Stimulated activated CD4-positive, alpha-beta T cell treated with anti-CD3 and anti-CD28 coated beads, TNF-alpha, amount 100 ng/mL, for 4 hours (primary cell): ENCODE measurements at regions not wholly inside any gene's neighbourhood (a gene's known extent, or its start where the extent isn't known, plus 50 kb on each side); places are given as distances from the start of the nearest gene placed in this dataset.
"Not testable (repeated sequence)": the region's sequence is repeated elsewhere in the genome, so short reads cannot be mapped to it uniquely, and the experiment has no call there.

Source experiments
- DNase-seq, 3 experiments: peaks; one replicate each; pipeline ENCODE4 v3.0.0-alpha.2; 2020; ENCODE audit warnings: low read depth in 3 of 3

GRCh38 chr1:88293691-88294190 is 390.3 kb upstream of the PKN2 start:
- DNase-seq = no peak

GRCh38 chr1:88296227-88296626 is 387.8 kb upstream of the PKN2 start:
- DNase-seq = no peak

GRCh38 chr1:88296642-88297041 is 387.4 kb upstream of the PKN2 start:
- no peak for DNase-seq

DNA sequence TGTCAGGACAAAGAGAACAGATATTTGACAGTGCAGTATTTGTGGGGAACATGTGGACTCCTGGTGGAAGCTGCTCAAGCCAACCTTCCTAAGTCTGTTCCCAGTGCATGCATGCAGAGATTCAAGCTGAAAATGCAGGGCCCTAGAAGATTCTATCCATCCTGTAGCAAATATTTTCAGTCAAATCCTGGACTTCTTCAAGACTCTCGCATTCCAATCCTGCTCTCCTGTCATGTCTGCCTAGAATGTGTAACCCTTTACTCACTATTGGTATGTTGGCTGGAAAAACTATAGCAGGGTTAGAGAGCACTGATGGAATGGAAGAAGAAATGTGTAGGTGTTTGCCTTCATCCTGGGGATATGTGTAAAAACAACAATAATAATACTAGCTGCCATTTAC is 385.6 kb upstream of the PKN2 start:
- no peak for DNase-seq

DNA sequence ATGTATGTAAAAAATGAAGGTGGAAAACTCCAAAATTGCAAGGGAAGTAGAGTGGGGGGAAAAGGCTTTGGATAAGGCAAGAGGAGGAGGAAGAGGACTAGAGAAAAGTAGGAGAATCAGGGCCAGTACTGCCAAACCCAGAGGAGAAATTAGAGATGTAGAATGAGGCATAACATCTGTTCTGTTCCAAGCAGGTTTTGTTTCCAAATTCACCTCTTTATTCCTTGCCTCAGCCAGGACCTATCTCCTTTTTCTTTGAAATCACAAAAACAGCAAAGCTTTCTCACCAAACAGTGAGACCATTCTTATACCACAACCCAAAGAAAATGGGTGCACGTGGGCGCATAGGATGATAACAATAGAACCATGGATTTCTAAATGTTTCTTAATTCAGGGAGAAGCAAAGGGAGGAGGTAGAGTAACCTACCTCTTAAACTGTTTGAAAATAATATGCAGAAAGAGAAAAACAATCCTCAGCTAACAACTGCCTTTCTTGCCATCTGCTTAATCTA is 383.3 kb upstream of the PKN2 start:
- no peak for DNase-seq

DNA sequence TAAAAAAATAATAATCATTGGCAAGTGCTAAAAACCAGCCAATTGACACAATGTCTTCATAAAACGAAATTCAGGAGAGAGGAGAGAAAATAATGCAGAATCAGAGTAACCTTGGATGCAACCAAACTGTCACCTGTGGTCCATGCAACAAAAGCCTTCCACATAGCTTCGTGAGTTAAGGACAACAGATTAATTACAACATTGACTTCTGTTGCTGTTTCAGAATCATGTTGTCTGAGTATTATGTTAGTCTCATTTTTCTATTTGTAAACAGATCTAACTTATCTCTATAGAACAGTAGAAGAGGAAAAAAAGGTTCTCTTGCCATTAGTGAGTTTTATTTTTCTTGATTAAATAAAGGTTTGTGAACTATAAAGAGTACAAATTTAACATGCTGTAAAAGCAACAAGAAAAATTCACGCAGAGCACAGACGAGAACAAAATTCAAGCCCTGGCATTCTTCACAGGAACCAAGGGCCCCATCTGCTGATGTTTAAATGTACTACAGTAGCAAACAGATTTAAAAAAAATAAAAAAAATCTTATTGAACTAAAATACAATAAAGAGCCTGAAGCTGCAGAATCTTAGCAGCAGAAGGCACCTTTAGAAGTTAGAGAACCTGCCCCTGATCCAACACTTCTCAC is 381.1 kb upstream of the PKN2 start:
- no peak for DNase-seq

- DNase-seq = no peak
These were observed 372.8 kb upstream of the PKN2 start for GRCh38 chr1:88311265-88311664.

DNA sequence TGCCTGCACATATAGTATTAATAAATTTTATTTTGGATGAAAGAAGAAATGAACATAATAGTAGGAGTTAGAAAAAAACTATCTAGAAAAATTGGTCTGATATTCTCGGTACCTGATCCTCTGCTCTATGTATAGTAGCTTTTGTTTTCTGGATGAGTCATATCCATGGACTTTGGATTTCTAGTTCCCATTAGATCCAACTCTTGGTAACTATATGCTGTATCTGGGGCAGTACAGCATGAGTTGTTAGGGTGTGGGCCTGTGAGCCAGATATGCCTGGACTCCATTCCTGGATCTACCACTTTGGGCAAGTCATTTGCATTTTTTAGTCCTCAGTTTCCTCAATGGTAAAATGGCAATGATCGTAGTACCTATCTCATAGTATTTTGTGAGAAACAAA is 372.2 kb upstream of the PKN2 start:
- no peak for DNase-seq

DNA sequence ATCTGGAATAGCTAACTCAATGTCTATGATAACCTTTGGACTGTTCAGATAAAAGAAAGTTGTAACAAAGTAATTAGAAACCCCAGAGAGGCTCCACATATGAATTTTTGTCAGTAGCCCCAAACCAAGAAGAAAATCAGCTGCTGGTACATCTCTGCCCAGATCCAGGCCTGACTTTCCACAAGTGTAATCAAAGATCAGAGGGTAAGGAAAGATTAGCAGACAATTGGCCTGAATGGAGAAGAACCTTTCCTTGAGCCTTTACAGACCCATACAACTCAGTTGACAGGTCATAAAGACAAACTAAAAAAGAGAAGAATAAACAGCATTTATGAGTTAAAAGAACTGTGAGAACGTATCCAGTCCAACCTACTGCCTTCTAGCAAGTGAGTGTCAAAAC is 366.7 kb upstream of the PKN2 start:
- no peak for DNase-seq

GRCh38 chr1:88318740-88319139 is 365.3 kb upstream of the PKN2 start:
- no peak for DNase-seq

DNA sequence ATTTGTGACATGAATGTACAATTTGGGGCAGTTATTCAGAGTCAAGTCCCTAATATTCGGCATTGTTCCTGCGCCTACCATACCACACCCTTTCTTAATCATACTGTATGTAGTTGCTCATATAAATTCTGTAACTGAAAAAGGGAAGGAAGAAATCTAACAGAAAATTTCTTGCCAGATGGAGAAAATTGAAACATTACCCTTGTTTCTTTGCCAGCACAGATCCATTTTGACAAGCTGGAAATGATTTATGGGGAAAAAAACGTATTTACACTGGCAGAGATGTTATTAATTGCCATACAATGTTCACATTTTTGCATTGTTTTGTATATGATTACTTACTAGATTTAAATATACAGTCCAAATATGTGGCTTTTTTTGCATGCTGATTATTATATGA is 363.8 kb upstream of the PKN2 start:
- no peak for DNase-seq

- no peak for DNase-seq
These were observed 362.4 kb upstream of the PKN2 start for GRCh38 chr1:88321706-88322105.

- DNase-seq = no peak
These were observed 359.2 kb upstream of the PKN2 start for GRCh38 chr1:88324899-88325298.

- DNase-seq = no peak
These were observed 356.4 kb upstream of the PKN2 start for GRCh38 chr1:88327391-88328267.

GRCh38 chr1:88330201-88330600 is 353.9 kb upstream of the PKN2 start:
- DNase-seq = no peak

- DNase-seq = no peak
These were observed 350.9 kb upstream of the PKN2 start for GRCh38 chr1:88333086-88333695.

GRCh38 chr1:88341447-88341846 is 342.6 kb upstream of the PKN2 start:
- DNase-seq = no peak

GRCh38 chr1:88342081-88342480 is 342.0 kb upstream of the PKN2 start:
- DNase-seq = not testable (repeated sequence)

- DNase-seq = no peak
These were observed 333.4 kb upstream of the PKN2 start for GRCh38 chr1:88350648-88351047.

GRCh38 chr1:88351960-88352359 is 332.1 kb upstream of the PKN2 start:
- no peak for DNase-seq

- no peak for DNase-seq
These were observed 329.8 kb upstream of the PKN2 start for GRCh38 chr1:88354256-88354655.

DNA sequence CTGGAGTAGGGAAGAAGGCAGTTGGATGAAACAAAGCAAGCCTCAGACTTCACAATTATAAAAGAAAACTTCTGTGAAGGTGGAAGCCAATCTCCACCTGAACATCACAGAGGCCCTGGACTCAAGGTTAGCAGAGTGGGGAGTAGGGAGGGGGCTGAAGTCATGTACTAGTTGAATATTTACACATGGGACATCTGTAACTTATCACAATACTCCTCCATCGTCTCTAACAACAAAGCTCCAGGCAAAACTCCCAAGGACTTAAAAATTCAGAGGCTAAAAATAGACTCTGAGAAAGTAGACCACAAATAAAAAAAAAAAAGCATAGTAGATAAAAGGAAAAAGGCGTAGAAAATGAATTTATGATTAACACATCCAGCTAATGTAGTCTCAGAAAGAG is 326.3 kb upstream of the PKN2 start:
- no peak for DNase-seq
